LNCaP clone FGC (cell line): ENCODE measurements at regions not wholly inside any gene's neighbourhood (a gene's known extent, or its start where the extent isn't known, plus 50 kb on each side); places are given as distances from the start of the nearest gene placed in this dataset.

Experiments
- DNase-seq: peaks from one replicate; pipeline ENCODE4 v3.0.0-alpha.2; 2011; ENCODE audit warnings: low read depth
- H3K4me3 ChIP-seq: 2 replicates; pipeline ENCODE4 v1.5.1; 2011; ENCODE audit warnings: mild to moderate bottlenecking, low read depth, low read length, control low read depth
- CTCF ChIP-seq: IDR thresholded peaks from 2 replicates; pipeline ENCODE4 v1.5.1; 2012; ENCODE audit warnings: mild to moderate bottlenecking; ENCODE audit not compliant: control insufficient read depth, insufficient read depth; ENCODE audit errors: extremely low read depth

GRCh38 chr18:4510711-4511110 lies 55.6 kb upstream of the DLGAP1 start:
- TF ChIP-seq CTCF: no peak
- no peak for DNase-seq
- H3K4me3 ChIP-seq: no peak overlapping the region

- H3K4me3 ChIP-seq: no peak overlapping the region
- no peak for DNase-seq
- no peak for TF ChIP-seq CTCF
Measured at GRCh38 chr18:4510160-4510559, 55.1 kb upstream of the DLGAP1 start.
